ENCODE measurements at regions not wholly inside any gene's neighbourhood (a gene's known extent, or its start where the extent isn't known, plus 50 kb on each side); places are given as distances from the start of the nearest gene placed in this dataset.

- TF ChIP-seq REST (IDR thresholded peaks at IDR 0.05; ENCODE audit: low read depth) (no peak), FOSL1 (IDR thresholded peaks at IDR 0.05; ENCODE audit: low read depth) (no peak), POLR2AphosphoS5 (IDR thresholded peaks at IDR 0.05; ENCODE audit: low read depth, low read length) (no peak), EGR1 (IDR thresholded peaks at IDR 0.05; ENCODE audit: low read depth) (no peak)
Observed at GRCh38 chr1:219020846-219021245, 152.8 kb upstream of the LYPLAL1 start (continued).

GRCh38 chr1:219027146-219027673 lies 146.5 kb upstream of the LYPLAL1 start:
- Histone ChIP-seq H3K9ac (ENCODE audit: low read length) (no peak overlapping the region), H3K9me3 (ENCODE audit: control insufficient read depth in 1 of 2, insufficient read depth in 1 of 2, low read depth in 1 of 2, low read length in 2 of 2) (no peaks in the 10 kb centered on the region), H3K4me3 (replicated peaks in 1 of 2; ENCODE audit: low read depth in 1 of 2, low read length in 2 of 2) (no peak overlapping the region), H3K79me2 (ENCODE audit: insufficient read depth, low read length) (no peaks in the 10 kb centered on the region), H3K27ac (ENCODE audit: low read depth, low read length) (no peak overlapping the region), H2AFZ (ENCODE audit: low read depth, low read length, poor library complexity, severe bottlenecking) (no peak overlapping the region), H3K27me3 (ENCODE audit: insufficient read depth, low read length) (no peaks in the 10 kb centered on the region), H3K36me3 (ENCODE audit: control insufficient read depth in 1 of 2, insufficient read depth in 2 of 2, low read length in 2 of 2) (no peaks in the 10 kb centered on the region), H3K4me1 (ENCODE audit: control insufficient read depth in 1 of 2, insufficient read depth in 2 of 2, low read length in 2 of 2) (no peaks in the 10 kb centered on the region), H4K20me1 (ENCODE audit: insufficient read depth) (no peaks in the 10 kb centered on the region), H3K9me2 (ENCODE audit: insufficient read depth) (no peaks in the 10 kb centered on the region), H3K4me2 (ENCODE audit: low read length) (no peak overlapping the region)
- ChIA-PET POLR2A (no interaction called here), RAD21 (ENCODE audit: low non-redundant PET in 1 of 2, low total read pairs in 2 of 2, uncharacterized antibody in 2 of 2, unreplicated experiment in 2 of 2) (no interaction called here), CTCF (no interaction called here)
- ATAC-seq (no peak), DNase-seq (ENCODE audit: low read depth, low spot score) (no peak)
- intact Hi-C loops (cut with micrococcal nuclease) = no loop called here
- TF ChIP-seq ZFX (IDR thresholded peaks at IDR 0.05) (no peak), TCF7L2 (IDR thresholded peaks at IDR 0.05; ENCODE audit: borderline replicate concordance, extremely low read depth, insufficient read depth, insufficient read length) (no peak), MAX (IDR thresholded peaks at IDR 0.05) (no peak), CEBPB (IDR thresholded peaks at IDR 0.05; ENCODE audit: low read depth) (no peak), ZNF274 (IDR thresholded peaks at IDR 0.05; ENCODE audit: low read depth, low read length) (no peak), ZBTB33 (IDR thresholded peaks at IDR 0.05; ENCODE audit: extremely low read depth, insufficient replicate concordance, low read length) (no peak), YY1 (IDR thresholded peaks at IDR 0.05; ENCODE audit: extremely low read depth, insufficient replicate concordance, low read depth, low read length) (no peak), SIN3A (IDR thresholded peaks at IDR 0.05; ENCODE audit: low read depth) (no peak), RAD21 (IDR thresholded peaks at IDR 0.05; ENCODE audit: low read depth) (no peak), FOSL1 (IDR thresholded peaks at IDR 0.05; ENCODE audit: low read depth) (no peak)
- BruUV-seq (replicated peaks) = no TSS peak
